GM18870 (cell line): ENCODE measurements at regions not wholly inside any gene's neighbourhood (a gene's known extent, or its start where the extent isn't known, plus 50 kb on each side); places are given as distances from the start of the nearest gene placed in this dataset.

ENCODE experiments used
- ATAC-seq: cut with Tn5 transposase; IDR thresholded peaks from one replicate; pipeline ENCODE4 v1.9.1; 2021; ENCODE audit warnings: moderate library complexity; ENCODE audit not compliant: unreplicated experiment

DNA sequence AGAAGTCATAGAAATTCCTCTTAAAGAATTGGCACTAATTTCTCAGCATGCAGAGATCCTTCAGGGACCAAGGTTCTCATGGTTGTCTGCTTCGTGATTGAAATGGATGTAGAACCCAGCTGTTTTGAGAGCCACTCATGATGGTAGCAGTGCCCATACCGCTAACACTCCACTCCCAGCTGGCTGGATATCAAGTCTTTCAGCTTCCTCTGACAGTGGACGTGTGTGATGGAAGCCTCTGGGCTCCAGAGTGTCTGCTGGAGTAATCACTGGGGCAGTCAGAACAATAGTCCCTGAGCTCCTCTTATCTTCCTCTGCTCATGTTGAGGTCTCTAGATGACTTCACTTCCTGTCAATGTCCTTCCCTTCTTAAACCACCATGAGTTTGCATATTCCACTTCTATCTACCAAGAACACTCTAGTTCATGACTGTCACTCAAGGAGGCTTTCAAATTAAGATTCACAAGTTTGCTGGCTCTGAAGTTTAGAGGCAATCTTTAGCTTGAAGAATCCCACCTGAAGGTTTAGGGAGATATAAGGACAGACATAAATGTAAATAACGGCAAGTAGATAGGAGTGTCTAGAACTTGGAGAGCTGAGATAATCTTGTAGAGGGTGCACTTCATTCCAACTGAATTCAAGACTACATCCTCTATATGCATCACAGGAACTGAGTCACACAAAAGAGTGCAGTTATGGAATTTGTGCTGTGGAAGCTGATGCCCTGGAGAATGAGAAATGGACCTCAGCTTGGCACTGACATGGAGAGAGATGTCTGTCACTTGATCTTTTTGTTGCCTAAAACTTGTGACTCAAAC lies 64.5 kb upstream of the WDR1 start:
- ATAC-seq: peak; percentile 98

DNA sequence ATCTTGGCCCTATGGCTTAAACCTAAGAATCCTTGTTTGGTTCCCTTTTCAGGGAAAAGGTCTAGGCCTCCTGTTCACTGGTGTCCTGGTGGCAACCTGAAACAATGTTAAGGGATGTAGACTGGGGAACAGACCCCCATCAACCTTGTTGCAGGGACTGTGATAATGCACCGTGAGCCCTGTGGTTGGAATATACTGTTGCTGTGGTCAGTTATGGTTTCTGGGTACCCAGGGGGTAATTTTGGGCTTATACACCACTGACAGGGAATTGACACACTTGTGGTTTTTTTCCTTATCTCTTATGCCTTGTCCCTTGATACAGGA lies 64.0 kb upstream of the WDR1 start:
- no peak for ATAC-seq

DNA sequence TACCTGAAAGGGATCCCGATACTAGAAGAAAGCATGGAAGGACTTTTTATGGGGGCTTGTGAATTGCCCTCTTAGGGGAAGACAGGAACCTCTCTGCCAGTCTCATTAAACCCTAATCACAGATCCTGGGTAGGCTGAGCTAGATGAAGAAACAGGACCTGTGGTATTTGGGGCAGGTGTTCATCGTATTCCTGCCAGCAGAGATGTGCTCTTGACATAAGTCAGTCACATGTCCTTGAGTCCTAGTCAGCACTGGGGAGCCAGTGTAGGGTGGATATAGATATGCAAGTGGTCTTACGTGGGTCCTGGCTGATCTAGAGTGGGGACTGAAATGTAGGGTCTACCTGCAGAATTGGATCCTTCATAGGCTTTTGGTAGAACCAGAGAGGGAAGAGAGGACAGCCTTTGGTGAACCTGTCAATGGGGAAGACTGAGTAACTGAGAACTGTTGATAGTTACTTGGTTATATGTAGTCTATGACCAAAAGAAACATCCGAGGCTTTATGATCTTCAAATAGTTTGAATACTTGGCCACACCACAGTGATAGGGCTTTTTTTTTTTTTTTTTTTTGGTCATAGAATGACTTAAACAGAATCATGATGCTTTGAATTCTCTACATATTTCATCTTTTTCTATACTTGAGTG lies 63.5 kb upstream of the WDR1 start:
- no peak for ATAC-seq

DNA sequence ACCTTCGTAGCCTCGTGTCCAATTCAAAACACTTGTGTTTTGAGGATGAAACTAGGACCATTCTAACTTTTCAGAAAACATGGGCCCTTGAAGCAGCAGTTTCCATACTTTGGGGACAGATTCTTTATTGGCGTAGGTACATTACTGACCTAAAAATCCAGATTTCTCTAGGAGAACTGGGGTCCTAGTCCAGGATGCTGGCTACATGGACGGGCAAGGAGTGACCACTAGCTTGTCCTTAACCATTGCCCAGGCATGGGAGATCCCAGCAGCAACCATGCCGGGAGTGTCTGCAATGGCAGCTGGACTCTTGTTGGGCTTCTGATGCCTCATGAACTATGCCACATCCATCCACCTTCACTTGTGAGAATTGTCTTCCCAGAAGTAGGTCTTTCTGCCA lies 62.2 kb upstream of the WDR1 start:
- no peak for ATAC-seq

DNA sequence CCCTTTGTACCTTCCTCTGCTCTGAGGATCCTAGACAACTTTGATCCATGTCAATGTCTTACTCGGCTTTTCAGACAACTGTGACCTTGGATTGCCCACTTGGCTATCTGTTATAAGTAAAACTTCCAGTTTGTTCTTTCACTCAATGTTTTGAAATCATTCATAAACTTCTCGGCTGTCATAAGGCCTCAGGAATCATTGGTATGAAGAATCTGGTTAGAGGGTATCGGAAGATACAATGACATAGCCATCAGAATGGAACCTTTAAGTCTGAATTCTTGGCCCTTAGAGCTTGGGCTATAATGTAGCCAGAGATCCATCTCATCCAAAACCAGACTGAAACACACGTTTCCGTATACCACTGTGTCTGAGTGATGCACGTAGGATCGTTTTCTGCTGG lies 59.0 kb upstream of the WDR1 start:
- ATAC-seq: no peak

DNA sequence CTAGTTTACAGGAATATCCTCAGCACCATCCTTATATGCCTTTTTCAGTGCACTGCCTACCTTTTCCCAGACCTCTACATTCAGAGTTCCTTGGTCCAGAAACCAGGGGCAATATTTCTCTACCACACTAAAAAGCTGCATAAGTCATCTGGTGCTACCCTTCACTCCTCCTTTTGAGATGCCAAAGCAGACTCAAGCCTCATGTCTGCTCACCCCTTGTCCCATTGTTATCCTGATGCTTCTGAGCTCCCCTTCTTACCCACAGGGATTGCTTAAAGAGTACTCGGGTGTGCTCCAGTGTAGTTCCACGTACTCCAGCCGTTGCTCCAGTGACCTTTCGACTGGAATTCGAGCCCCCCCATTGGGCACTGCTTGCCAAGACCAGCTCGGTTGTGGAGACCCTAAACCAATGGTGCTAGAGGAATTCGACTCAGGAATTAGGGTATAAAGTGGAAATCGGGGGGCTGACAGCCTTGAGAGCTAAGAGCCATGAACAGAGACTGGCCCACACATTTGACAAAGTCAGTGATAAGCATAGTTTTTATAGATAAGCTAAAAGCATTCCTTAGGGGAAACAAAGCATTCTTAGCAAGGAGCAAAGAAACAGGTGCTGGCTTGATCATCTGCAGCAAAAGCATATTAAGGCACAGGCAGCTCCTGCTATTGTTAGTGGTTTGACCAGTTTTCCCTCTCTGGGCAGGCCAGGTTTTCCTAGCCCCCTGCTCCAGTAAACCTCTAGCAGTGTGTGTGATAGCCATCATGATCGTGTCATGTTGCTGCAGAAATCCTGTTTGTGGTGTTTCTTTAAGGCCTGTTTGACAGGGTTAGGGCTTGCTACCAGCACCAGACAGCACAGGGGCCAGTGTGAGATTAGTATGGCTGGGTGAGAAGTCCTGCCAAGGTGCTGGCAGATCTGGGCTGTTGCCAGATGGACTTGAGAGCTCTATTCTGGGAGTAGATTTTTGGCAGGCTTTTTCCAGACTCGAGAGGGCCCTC lies 57.5 kb upstream of the WDR1 start:
- ATAC-seq: no peak

DNA sequence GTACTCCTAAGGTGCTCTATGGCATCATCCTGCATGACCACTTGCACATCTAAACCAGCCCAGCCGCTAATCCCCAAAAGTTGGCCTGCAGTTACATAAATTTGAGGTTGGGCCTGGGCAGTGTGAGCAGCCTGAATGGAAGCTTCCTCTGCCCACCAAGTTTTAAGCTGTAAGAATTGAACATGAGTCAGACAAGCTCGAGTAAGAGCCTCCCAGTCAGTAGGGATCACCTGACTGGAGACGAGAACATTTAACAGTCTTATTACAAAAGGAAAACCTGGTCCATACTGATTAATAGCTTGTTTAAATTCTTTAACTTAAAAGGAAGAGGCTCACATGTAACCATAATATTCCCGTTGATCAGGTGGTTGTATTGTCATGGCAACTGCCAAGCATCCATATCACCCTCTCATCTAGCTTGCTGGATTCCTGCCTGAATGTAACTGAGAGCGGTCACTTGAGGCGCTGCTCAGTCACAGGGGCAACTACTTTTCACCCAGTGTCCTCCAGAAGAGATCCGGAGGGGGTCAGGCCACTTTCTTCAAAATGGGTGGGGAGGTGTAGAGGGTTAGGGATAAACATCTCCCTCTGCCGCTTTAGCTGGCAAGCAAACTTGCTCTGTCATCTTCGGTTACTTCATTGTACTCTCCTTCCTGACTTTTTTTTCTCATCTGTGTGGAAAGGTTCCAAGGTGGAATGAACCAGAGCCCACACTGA lies 56.6 kb upstream of the WDR1 start:
- no peak for ATAC-seq

DNA sequence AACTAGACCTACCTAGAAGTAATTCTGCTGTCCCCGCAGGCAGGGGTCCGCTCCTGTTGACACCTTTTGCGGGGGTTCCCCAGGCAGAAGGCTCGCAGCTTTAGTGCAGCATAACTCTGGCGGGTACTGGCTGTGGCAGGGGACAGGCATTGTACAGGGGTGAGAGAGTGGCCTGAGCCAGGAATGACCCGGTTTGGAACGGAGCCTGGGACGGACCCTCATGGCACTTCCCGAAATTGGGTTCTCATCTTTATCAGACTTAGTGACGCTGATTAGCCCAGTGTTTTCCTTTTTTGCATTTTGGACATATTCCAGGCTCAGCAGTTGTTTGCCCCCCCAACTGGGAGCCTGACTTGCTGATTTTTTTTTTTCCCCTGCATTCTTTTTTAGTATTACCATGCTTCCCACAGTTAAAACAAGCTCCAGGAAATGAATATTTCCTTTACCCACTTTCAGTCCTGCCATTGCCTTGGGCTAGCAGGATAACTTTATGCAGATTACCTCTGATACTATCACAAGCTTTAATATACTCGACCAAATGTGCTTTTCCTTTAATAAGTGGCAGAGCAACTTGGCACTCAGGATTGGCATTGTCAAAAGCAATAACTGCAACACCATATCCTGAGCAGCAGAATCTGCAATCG lies 55.8 kb upstream of the WDR1 start:
- ATAC-seq: no peak

DNA sequence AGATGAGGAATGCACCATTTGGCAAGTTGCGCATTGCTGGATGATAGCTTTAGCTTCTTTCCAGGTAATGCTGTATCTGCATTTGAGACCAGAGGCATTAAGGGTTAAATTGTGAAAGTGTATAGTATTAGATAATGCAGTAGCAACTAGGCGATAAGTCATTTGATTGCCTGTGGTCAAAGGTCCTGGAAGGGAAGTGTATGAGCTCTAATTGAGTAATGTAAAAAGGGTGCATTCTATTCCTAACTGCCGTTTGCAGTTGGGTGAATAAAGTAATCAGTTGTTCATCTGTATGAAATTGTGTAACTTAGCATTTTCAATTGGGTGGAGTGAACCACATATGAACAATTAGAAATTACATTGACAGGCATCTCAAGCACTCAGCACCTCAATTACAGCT lies 54.5 kb upstream of the WDR1 start:
- ATAC-seq: no peak

DNA sequence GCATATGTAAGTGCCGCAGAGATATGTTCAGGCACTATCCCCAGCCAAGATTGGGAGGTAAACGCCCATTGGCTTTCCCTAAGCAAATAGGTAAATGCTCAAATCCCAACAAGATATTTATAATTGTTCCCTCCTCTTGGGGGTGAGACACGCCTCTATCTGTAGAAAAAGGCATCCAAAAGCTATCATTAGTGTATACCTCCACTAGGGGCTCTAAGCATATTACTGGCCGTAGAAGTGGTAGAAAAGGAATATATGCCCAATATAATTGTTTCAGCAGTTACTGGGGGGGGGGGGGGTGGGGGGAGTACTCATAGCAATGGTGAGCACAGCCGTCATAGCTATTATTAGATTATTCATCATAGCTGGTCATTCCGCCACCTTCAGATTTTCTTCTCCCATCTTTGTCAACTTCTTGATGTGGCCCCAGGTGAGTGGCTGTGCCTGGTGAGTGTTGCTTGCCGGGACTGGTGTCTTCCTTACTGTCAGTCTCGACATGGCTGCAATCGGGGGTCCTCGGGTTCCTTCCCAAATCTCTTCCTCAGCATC lies 53.3 kb upstream of the WDR1 start:
- ATAC-seq: no peak

DNA sequence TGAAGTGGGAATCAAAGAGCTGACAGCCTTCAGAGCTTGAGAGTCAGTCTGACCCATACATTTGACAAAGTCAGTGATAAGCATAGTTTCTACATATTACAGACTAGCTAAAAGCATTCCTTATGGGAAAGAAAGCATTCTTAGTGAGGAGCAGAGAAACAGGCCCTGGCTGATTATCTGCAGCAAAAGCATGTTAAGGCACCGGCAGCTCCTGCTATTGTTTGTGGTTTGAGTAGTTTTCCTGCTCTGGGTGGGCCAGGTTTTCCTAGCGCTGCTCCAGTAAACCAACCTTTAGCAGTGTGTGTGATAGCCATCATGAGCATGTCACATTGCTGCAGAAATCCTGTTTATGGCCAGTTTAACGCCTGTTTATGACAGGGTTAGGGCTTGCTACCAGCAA lies 51.6 kb upstream of the WDR1 start:
- ATAC-seq: no peak

DNA sequence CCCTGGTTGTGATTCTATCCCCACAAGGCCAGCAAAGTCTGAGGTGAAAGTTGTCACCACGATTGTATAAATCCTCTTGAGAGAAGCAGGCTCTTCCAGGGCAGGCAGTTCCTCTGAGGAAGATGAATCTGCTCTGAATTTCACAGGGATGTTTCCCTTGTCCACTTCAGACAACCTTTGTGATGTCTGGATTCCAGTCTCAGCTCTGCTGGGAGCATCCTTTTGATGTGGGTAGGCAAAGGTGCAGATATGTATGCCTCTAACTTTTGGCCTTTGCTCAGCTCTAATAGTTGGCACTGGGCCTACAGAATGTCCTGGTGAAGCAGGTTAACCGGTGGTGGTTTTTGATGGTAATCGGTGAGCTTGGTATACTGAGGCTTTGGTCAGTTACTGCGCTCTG lies 50.6 kb upstream of the WDR1 start:
- ATAC-seq: no peak
